HG03025 (cell line): ENCODE measurements at regions not wholly inside any gene's neighbourhood (a gene's known extent, or its start where the extent isn't known, plus 50 kb on each side); places are given as distances from the start of the nearest gene placed in this dataset.
"Not testable (repeated sequence)": the region's sequence is repeated elsewhere in the genome, so short reads cannot be mapped to it uniquely, and the experiment has no call there.

Experiments used
- ATAC-seq: cut with Tn5 transposase; IDR thresholded peaks from one replicate; pipeline ENCODE4 v1.9.1; 2021; ENCODE audit warnings: mild to moderate bottlenecking, moderate library complexity; ENCODE audit not compliant: unreplicated experiment, low FRiP score

- ATAC-seq, result no peak
Observed at GRCh38 chr7:68862736-68863135, 735.5 kb upstream of the AUTS2 start.

GRCh38 chr7:68865351-68866199, 732.7 kb upstream of the AUTS2 start:
- ATAC-seq, result no peak

GRCh38 chr7:68866200-68866570, 732.1 kb upstream of the AUTS2 start:
- ATAC-seq, result no peak

- not testable (repeated sequence) for ATAC-seq
Observed at GRCh38 chr7:68866721-68867120, 731.6 kb upstream of the AUTS2 start.

- ATAC-seq, result no peak
Observed at GRCh38 chr7:68868978-68869377, 729.3 kb upstream of the AUTS2 start.

GRCh38 chr7:68873616-68874015, 724.7 kb upstream of the AUTS2 start:
- ATAC-seq, result no peak

- no peak for ATAC-seq
Observed at GRCh38 chr7:68875857-68876256, 722.4 kb upstream of the AUTS2 start.

- ATAC-seq, result not testable (repeated sequence)
Observed at GRCh38 chr7:68887116-68887515, 711.2 kb upstream of the AUTS2 start.

GRCh38 chr7:68888971-68889385, 709.3 kb upstream of the AUTS2 start:
- no peak for ATAC-seq

- ATAC-seq, result no peak
Observed at GRCh38 chr7:68892236-68892635, 706.0 kb upstream of the AUTS2 start.

- ATAC-seq, result no peak
Observed at GRCh38 chr7:68893411-68893810, 704.9 kb upstream of the AUTS2 start.

- ATAC-seq, result not testable (repeated sequence)
Observed at GRCh38 chr7:68899156-68899555, 699.1 kb upstream of the AUTS2 start.

- no peak for ATAC-seq
Observed at GRCh38 chr7:68900096-68900495, 698.2 kb upstream of the AUTS2 start.

GRCh38 chr7:68904630-68905029, 693.6 kb upstream of the AUTS2 start:
- ATAC-seq, result no peak

- no peak for ATAC-seq
Observed at GRCh38 chr7:68911754-68912153, 686.5 kb upstream of the AUTS2 start.

GRCh38 chr7:68914006-68914405, 684.3 kb upstream of the AUTS2 start:
- no peak for ATAC-seq

- ATAC-seq, result no peak
Observed at GRCh38 chr7:68917041-68917651, 681.1 kb upstream of the AUTS2 start.

- ATAC-seq, result no peak
Observed at GRCh38 chr7:68918621-68919020, 679.7 kb upstream of the AUTS2 start.

- no peak for ATAC-seq
Observed at GRCh38 chr7:68922850-68923249, 675.4 kb upstream of the AUTS2 start.

GRCh38 chr7:68925241-68925640, 673.0 kb upstream of the AUTS2 start:
- ATAC-seq, result no peak

- no peak for ATAC-seq
Observed at GRCh38 chr7:68929781-68930261, 668.5 kb upstream of the AUTS2 start.

- ATAC-seq, result no peak
Observed at GRCh38 chr7:68936471-68937035, 661.7 kb upstream of the AUTS2 start.
